Endothelial cell of hepatic sinusoid (primary cell): ENCODE measurements at regions not wholly inside any gene's neighbourhood (a gene's known extent, or its start where the extent isn't known, plus 50 kb on each side); places are given as distances from the start of the nearest gene placed in this dataset.

Experiments used
- in situ Hi-C: cut with HindIII; loops from 2 replicates; pipeline ENCODE4 v1.10.0; 2017; ENCODE audit warnings: low sequenced_read_pairs

DNA sequence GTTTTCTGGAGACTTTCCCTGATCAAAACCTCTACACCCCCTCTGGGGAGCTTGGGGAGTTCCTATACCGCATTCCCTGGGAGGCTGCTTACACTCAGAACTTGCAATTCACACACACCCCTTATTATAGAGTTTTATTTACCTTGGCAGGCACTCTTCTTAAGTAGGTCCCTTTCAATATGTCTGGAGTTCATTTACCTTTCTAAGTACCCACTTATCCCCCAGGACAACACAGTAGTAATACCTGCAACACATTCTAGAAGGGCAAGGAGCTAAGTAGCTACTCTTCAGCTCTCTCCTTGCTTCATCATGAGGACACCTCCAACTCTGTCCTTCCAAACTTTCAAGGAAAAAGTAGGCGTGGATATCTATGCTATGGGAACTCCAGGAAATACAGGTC is 127.8 kb upstream of the ANO3 start:
- in situ Hi-C loops: loop anchor here (10.0 kb wide), 2 partner anchors 59 to 61 kb away; no protein-coding TSS in a partner anchor

- in situ Hi-C loops: loop anchor here (10.0 kb wide), 2 partner anchors 60 kb away; no protein-coding TSS in a partner anchor
These were observed 127.1 kb upstream of the ANO3 start for GRCh38 chr11:26204839-26205238.

DNA sequence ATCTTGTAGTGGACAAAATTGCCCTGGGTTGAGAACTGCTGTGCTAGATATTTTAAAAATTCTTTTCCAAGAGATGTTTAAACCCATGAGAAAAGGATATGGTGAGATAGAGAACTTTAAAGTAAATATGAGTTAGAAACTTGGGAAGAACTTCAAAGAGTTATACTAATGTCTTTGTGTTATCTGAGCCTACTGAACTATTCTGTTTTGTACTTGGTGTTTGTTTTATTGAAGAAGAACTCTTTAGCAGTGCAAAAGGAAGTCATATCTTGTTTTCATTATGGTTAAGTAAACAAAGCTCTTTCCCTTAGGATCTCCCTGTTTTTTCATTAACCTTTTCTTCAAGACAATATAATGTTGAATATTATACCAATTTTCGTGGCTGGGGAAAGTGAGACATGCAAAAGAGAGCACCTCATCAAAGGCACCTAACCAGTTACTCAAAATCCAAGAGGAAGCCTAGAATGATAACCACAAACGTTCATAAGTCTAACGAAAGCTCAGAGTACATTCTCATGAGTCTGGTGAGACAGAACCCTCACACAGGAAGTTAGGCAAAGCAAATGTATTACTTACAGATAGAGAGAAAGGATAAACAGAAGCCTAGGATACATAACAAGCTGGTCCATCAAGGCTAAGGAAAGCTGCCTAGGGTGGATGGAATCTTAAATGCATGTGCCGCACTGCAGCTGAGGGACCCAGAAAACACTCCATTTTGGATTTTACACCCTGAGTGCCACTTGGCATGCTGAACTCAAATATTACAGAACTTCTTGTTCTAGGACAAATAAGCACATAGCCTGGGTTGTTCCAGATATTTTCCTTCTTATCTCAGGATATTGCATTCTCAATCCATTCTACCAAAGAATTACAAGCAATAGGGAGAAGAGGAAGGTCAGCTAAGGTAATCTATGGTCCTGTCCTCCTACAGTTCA is 112.5 kb upstream of the ANO3 start:
- in situ Hi-C loops: no loop called here

DNA sequence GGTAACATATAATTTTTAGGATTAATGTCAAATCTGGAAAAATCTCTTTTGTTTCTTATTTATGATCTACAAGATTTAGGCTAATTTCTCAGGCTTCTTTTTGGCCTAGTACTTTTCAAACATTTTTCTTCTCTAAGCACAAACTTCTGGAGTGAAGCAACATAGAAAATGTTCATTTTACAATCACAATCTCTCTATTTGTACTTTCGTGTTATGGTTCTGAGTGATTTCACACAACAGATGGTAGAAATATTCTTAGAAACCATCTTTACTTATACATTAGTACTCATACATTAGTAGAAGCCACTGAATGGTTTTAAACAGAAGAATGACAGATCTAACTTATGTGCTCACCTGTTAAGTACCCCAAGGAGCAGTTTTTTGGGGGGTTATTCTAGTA is 106.3 kb upstream of the ANO3 start:
- in situ Hi-C loops: loop anchor here (5.0 kb wide), 1 partner anchor 52 kb away; no protein-coding TSS in a partner anchor

DNA sequence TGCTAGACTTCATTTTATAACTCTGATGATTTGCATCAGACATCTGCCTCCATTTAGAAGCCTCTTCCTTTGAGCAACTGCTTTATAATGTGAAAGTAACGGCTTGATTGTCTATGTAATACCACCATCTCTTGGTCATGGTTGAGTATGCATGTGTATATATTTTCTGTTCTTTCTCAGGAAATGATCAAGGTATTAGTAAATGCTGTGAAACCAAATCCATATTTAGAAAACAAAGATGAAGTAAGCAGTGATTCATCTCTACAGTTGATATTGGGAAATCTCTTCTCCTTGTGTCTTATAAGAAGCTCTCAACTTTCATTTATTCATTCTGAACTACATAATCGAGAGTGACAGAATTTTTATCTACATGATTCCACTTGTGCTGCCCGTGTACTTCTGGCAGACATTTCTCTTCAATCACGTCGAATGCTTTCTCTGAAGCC is 104.6 kb upstream of the ANO3 start:
- in situ Hi-C loops: loop anchor here (5.0 kb wide), 1 partner anchor 50 kb away; no protein-coding TSS in a partner anchor

- in situ Hi-C loops: loop anchor here (5.0 kb wide), 1 partner anchor 49 kb away; no protein-coding TSS in a partner anchor
These were observed 103.9 kb upstream of the ANO3 start for GRCh38 chr11:26227883-26228502.

DNA sequence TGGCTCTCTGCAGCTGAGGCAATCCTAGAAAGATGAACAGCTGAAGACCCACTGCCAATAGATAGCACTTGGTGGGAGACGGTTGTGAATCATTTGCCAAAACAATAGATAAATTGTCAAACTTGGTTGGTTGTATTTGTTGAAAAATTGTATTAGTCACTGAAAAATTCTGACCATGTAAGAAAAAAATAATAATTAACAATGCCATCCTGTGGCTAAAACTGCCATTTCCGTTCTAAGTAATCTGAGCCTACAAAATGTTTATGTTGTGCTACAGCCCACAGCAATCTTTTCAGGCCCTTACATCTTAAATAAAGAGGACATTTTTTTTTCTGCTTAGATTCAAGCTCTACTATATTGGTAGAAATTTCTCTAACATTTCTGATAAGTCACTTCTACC is 103.2 kb upstream of the ANO3 start:
- in situ Hi-C loops: loop anchor here (5.0 kb wide), 1 partner anchor 49 kb away; no protein-coding TSS in a partner anchor

GRCh38 chr11:26229257-26229656 is 102.7 kb upstream of the ANO3 start:
- in situ Hi-C loops: loop anchor here (5.0 kb wide), 1 partner anchor 48 kb away; no protein-coding TSS in a partner anchor

DNA sequence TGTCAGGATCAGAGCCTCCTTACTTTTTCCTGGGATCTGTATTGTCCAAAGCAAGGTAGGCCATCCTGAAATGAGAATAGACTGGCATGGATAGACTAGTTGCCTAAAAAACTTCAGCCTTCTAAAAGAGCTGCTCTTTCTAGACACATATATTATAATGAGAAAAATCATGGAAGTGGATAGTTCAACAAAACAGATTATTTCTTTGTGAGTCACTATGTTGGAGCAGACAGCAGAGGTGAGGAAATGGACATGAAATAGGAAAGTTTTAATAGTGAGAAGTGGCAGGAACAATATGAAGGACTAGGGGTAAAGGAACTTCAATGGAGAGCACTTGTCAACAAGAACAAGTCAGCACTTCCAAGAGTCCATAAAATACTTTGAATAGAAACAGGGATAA is 101.9 kb upstream of the ANO3 start:
- in situ Hi-C loops: loop anchor here (5.0 kb wide), 1 partner anchor 47 kb away; no protein-coding TSS in a partner anchor

GRCh38 chr11:26231252-26231661 is 100.7 kb upstream of the ANO3 start:
- in situ Hi-C loops: no loop called here

GRCh38 chr11:26234451-26234850 is 97.5 kb upstream of the ANO3 start:
- in situ Hi-C loops: no loop called here

DNA sequence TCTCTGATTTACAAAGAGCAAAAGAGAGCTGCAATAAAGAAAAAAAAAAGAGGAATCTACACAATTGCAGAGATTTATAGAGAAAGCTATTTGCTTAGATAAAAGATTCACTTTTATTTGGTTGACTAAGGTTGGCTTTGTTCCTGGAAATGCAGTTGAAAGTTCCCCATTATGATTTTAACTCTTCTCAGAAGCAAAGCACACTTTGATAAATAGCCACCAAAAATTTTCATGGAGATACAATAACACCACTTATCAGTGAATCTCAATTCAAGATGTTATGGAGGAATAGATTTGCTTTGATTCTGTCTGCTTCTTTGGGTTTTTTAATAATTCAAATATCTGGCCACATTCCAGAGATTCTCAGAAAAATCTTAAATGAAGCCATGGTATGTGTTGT is 88.5 kb upstream of the ANO3 start:
- in situ Hi-C loops: no loop called here

- in situ Hi-C loops: no loop called here
These were observed 87.7 kb upstream of the ANO3 start for GRCh38 chr11:26244207-26244606.

- in situ Hi-C loops: no loop called here
These were observed 86.9 kb upstream of the ANO3 start for GRCh38 chr11:26245046-26245445.

DNA sequence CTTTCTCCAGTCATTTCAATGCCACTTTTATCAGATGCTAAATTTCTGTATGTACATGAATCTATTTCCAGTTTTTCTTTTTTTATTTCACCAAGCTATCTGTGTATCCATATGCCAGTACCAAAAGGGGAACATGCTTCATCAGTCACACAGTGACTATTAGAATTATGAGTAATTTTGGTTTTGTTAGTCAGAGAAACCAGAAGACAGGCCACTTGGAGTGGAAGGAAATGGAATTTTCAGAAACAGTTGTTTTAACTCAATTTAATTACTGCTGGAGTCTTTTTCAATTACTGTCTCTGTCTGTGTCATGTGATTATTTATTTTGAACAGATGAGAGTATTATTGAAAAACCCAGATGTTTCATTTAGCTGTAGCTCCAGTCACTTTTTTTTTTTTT is 84.6 kb upstream of the ANO3 start:
- in situ Hi-C loops: no loop called here

GRCh38 chr11:26248661-26249060 is 83.3 kb upstream of the ANO3 start:
- in situ Hi-C loops: no loop called here

DNA sequence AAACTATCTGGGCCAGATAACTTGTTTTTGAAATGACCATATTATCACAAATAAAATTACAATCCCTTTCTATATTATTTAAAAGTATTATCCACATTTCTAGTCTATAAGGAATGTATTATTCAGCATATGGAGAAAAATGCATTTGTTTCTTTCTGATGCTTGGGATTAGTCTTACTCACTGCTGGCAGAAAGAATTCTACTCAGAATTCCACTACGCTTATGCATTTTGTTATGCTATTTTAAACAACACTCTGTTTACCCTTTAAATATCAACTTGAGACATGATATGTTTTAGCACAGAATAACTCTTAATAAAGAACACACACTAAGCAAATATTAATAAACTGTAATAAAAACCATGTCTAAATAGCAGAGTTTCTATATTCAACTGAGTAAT is 77.6 kb upstream of the ANO3 start:
- in situ Hi-C loops: no loop called here

DNA sequence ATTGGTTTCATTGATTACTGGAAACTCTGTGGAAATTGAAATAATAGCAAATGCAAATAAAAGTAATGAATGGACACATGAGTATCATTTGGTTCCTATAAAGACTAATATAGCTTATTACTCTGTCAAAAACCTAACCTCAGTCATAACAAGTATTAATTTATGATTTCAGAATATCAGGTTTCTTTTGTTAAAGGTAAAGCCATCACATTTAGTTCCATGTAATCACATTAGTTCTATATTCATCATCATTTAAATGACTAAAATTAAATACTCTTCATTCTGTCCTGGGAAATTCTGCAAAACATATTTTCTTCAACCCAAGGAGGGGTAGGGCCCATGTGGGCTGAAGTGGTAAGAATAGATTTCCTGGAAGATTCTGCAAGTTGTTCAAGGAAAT is 68.2 kb upstream of the ANO3 start:
- in situ Hi-C loops: loop anchor here (10.0 kb wide), 1 partner anchor 59 kb away; no protein-coding TSS in a partner anchor

DNA sequence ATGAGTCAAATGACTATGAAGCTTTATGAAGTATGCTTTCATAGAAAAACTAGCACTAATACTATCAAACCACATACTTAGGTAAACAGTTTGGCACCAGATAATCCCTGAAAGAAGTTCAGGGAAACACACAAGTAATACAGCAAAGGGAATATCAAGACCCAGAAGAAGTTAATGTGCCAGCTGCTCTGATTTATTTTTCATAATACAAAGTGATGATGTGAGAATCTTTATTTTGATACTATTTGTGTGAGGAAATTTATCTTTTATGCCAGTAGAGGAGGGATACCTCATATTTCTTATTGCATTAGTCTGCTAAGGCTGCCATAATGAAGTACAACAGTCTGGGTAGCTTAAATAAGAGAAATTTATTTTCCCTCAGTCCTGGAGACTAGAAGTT is 67.7 kb upstream of the ANO3 start:
- in situ Hi-C loops: loop anchor here (10.0 kb wide), 1 partner anchor 59 kb away; no protein-coding TSS in a partner anchor

DNA sequence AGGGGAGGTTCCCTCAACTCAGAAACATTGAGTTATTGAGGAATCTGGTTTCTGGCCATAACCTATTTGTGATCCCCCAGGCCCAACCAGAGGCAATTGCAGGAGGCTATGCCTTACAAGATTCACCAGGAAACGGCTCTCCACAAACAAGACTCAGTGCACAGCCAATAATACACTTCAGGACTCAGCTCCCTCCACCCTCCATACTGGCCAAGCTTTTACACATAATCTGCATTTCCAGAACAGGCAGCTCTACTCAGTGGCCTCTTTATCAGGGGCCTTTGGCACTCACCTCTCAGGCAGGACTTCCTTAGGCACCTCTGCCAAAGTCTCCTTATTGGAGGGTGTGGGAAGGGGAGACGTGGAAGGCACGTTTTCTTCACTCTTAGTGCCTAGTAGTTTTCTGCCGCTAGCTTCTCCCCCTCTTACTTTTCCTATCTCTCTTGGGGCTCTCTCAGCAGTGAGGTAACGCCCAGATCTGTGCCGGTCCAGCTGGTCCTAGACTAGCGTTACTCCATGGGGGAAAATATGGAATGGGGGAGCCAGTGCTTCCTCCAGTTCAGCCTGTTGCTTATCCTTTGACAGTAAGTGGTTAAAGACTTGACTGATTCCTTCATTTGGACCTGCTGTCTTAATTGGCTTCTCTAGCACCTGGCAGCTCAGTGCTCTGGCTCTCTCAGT is 62.8 kb upstream of the ANO3 start:
- in situ Hi-C loops: loop anchor here (10.0 kb wide), 1 partner anchor 64 kb away; no protein-coding TSS in a partner anchor

DNA sequence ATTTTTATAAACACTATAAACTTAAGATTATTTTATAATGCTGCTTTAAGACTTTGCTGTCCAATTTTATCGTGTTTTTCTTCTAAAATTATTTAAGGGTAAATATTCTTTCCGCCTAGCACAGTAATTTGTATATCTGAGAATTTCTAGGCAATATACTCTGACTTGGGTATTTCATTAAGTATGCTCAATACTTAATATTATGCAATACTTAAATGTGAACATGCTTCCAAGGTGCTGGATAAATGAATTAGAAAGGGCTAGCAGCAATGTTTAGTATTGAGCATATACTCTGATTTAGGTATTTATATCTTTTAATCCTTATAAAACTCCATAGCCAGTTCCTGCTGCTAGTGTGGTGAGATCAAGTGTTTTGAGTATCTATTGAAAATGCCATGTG is 60.3 kb upstream of the ANO3 start:
- in situ Hi-C loops: no loop called here
